ENCODE measurements at regions not wholly inside any gene's neighbourhood (a gene's known extent, or its start where the extent isn't known, plus 50 kb on each side); places are given as distances from the start of the nearest gene placed in this dataset.
A peak's percentile ranks its signal among the peaks of the same experiment; 100 is the strongest.
"Not testable (repeated sequence)": the region's sequence is repeated elsewhere in the genome, so short reads cannot be mapped to it uniquely, and the experiment has no call there.

GRCh38 chrX:1754077-1754476 is 139.2 kb downstream of the ASMT start:
- TF ChIP-seq KDM1A (IDR thresholded peaks at IDR 0.05; ENCODE audit: low read depth) (no peak), EHMT2 (IDR thresholded peaks at IDR 0.05; ENCODE audit: low read depth) (no peak), MAX (IDR thresholded peaks at IDR 0.05) (no peak), NFE2L2 (conservative IDR thresholded peaks at IDR 0.05; ENCODE audit: low read length) (no peak), ZFP36 (IDR thresholded peaks at IDR 0.05; ENCODE audit: borderline replicate concordance, partially characterized antibody) (no peak), CBX8 (IDR thresholded peaks at IDR 0.05) (no peak), PBX3 (IDR thresholded peaks at IDR 0.05) (no peak), SREBF2 (IDR thresholded peaks at IDR 0.05) (no peak), CBX2 (IDR thresholded peaks at IDR 0.05; ENCODE audit: borderline replicate concordance, low read depth) (no peak), HMGXB4 (CRISPR knock-in tag; IDR thresholded peaks at IDR 0.05; ENCODE audit: borderline replicate concordance) (no peak), TP53 (CRISPR knock-in tag; IDR thresholded peaks at IDR 0.05) (no peak), RFX5 (IDR thresholded peaks at IDR 0.05) (no peak), HDAC2 (IDR thresholded peaks at IDR 0.05) (no peak), CHD4 (IDR thresholded peaks at IDR 0.05; ENCODE audit: borderline replicate concordance) (no peak), ZNF302 (CRISPR knock-in tag; IDR thresholded peaks at IDR 0.05) (no peak), ESRRA (IDR thresholded peaks at IDR 0.05; ENCODE audit: borderline replicate concordance, low read length) (no peak)
- POLR2A ChIA-PET = no interaction called here
- Histone ChIP-seq H3K9me3 (peaks cover 38% of the 10 kb centered on the region), H3K4me3 (no peak overlapping the region), H3K27ac (no peak overlapping the region), H3K4me1 (peaks cover 4% of the 10 kb centered on the region; the same call in 1 of the 3 replicates), H3K4me2 (no peak overlapping the region)
- FAIRE-seq (no peak), DNase-seq (ENCODE audit: low read depth in 1 of 2, low spot score in 1 of 2) (no peak), ATAC-seq (peak; percentile 54 to 60; a peak in 4 of 6 replicates)
- CTCF ChIA-PET = no interaction called here
- 59% methylated on average over 8 of the region's 8 CpGs for WGBS (ENCODE audit: missing lambda C conversion rate)

DNA sequence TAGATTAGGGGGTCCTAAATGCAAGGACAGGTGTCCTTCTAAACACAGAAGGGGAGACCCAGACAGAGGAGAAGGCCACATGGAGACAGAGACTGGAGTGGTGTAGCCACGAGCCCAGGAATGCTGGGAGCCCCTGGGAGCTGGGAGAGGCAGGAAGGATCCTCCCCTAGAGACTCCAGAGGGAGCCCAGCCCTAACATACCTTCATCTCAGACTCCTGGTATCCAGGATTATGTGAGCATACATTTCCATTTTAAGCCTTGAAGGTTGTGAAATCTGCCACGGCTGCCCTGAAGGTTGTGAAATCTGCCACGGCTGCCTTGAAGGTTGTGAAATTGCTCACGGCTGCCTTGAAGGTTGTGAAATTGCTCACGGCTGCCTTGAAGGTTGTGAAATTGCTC is 148.4 kb downstream of the ASMT start:
- peak in 1 of 2 experiments; percentile 66 for DNase-seq (ENCODE audit: low read depth in 1 of 2, low spot score in 1 of 2)
- Histone ChIP-seq H3K9me3 (peaks cover 36% of the 10 kb centered on the region), H3K4me2 (no peak overlapping the region), H3K27ac (peak overlapping the region in 1 of 2 experiments; percentile 20; a peak in 2 of 6 replicates), H3K4me1 (no peaks in the 10 kb centered on the region), H3K4me3 (no peak overlapping the region)
- WGBS (ENCODE audit: missing lambda C conversion rate) = 11% methylated on average over 3 of the region's 5 CpGs
- FAIRE-seq = no peak
- ATAC-seq = peak in 1 of 2 experiments; percentile 84; a peak in 4 of 6 replicates
- TF ChIP-seq CEBPB (IDR thresholded peaks at IDR 0.05) = peak in 1 of 2 experiments; percentile 75; a peak in 2 of 4 replicates
- peak in 1 of 2 experiments; percentile 20; a peak in 1 of 5 replicates for TF ChIP-seq RAD21 (conservative IDR thresholded peaks at IDR 0.05 in 1 of 2, IDR thresholded peaks at IDR 0.05 in 1 of 2)
- TF ChIP-seq FOSL2 (IDR thresholded peaks at IDR 0.05) = no peak
- TF ChIP-seq FOSL2 (CRISPR knock-in tag; IDR thresholded peaks at IDR 0.05) = no peak
- ChIA-PET POLR2A (no interaction called here), CTCF (no interaction called here)

- POLR2A ChIA-PET, H3K4me1 ChIP-seq, FAIRE-seq, H3K4me3 ChIP-seq, H3K4me2 ChIP-seq, CTCF ChIA-PET: not testable (repeated sequence)
- DNase-seq (ENCODE audit: low read depth in 1 of 2, low spot score in 1 of 2) (peak in 1 of 2 experiments; percentile 55), ATAC-seq (peak in 1 of 2 experiments; percentile 61; a peak in 3 of 6 replicates)
- Histone ChIP-seq H3K9me3 (peaks cover 29% of the 10 kb centered on the region), H3K27ac (peak overlapping the region in 1 of 2 experiments; percentile 19; a peak in 2 of 6 replicates)
- under 1% methylated on average over 8 of the region's 19 CpGs for WGBS (ENCODE audit: missing lambda C conversion rate)
- peak; percentile 85 to 96 for TF ChIP-seq CEBPB (IDR thresholded peaks at IDR 0.05)
- TF ChIP-seq MAX (IDR thresholded peaks at IDR 0.05) = 0 out of 2 replicates have a peak, but pooled peaks have one; percentile 22
- TF ChIP-seq, protein P1, sequence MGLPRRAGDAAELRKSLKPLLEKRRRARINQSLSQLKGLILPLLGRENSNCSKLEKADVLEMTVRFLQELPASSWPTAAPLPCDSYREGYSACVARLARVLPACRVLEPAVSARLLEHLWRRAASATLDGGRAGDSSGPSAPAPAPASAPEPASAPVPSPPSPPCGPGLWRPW (IDR thresholded peaks at IDR 0.05) = peak; percentile 90
- TF ChIP-seq GATA3 (IDR thresholded peaks at IDR 0.05; ENCODE audit: borderline replicate concordance) = 0 out of 2 replicates have a peak, but pooled peaks have one; percentile 15
These were observed 150.1 kb downstream of the ASMT start for GRCh38 chrX:1764883-1765364.
